ENCODE measurements at regions not wholly inside any gene's neighbourhood (a gene's known extent, or its start where the extent isn't known, plus 50 kb on each side); places are given as distances from the start of the nearest gene placed in this dataset.

GRCh38 chr12:76646366-76646765 is 86.8 kb upstream of the OSBPL8 start:
- TF ChIP-seq CTCF (conservative IDR thresholded peaks at IDR 0.05 in 1 of 2, IDR thresholded peaks at IDR 0.05 in 1 of 2; ENCODE audit: low read depth in 1 of 2, low read length in 2 of 2), result no peak
- TF ChIP-seq EZH2 (IDR thresholded peaks at IDR 0.05; ENCODE audit: low read length, missing control alignments), result no peak
